Hepatocyte (in vitro differentiated cells): ENCODE measurements at regions not wholly inside any gene's neighbourhood (a gene's known extent, or its start where the extent isn't known, plus 50 kb on each side); places are given as distances from the start of the nearest gene placed in this dataset.

Source experiments
- EZH2 ChIP-seq: fragments of 200-600 bp; sonication (generic); IDR thresholded peaks from 2 replicates; pipeline ENCODE4 v1.6.1; 2016; ENCODE audit warnings: antibody characterized with exemption, mild to moderate bottlenecking, borderline replicate concordance
- EZH2phosphoT487 ChIP-seq: fragments of 200-600 bp; sonication (generic); IDR thresholded peaks from one replicate; pipeline ENCODE4 v1.6.1; 2018; ENCODE audit warnings: antibody characterized with exemption, mild to moderate bottlenecking, low read depth, moderate library complexity; ENCODE audit not compliant: unreplicated experiment, severe bottlenecking
- TF ChIP-seq, protein P1 (sequence below): fragments of 200-600 bp; sonication (generic); IDR thresholded peaks from 2 replicates; pipeline ENCODE4 v1.5.1; 2016; ENCODE audit warnings: antibody characterized with exemption, mild to moderate bottlenecking; ENCODE audit not compliant: poor library complexity

GRCh38 chr1:103348136-103348535 is 177.4 kb upstream of the RNPC3 start:
- TF ChIP-seq, protein P1, sequence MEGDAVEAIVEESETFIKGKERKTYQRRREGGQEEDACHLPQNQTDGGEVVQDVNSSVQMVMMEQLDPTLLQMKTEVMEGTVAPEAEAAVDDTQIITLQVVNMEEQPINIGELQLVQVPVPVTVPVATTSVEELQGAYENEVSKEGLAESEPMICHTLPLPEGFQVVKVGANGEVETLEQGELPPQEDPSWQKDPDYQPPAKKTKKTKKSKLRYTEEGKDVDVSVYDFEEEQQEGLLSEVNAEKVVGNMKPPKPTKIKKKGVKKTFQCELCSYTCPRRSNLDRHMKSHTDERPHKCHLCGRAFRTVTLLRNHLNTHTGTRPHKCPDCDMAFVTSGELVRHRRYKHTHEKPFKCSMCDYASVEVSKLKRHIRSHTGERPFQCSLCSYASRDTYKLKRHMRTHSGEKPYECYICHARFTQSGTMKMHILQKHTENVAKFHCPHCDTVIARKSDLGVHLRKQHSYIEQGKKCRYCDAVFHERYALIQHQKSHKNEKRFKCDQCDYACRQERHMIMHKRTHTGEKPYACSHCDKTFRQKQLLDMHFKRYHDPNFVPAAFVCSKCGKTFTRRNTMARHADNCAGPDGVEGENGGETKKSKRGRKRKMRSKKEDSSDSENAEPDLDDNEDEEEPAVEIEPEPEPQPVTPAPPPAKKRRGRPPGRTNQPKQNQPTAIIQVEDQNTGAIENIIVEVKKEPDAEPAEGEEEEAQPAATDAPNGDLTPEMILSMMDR = no peak
- TF ChIP-seq EZH2phosphoT487 (no peak), EZH2 (no peak)
